HG03066 (cell line): ENCODE measurements at regions not wholly inside any gene's neighbourhood (a gene's known extent, or its start where the extent isn't known, plus 50 kb on each side); places are given as distances from the start of the nearest gene placed in this dataset.
A peak's percentile ranks its signal among the peaks of the same experiment; 100 is the strongest.

Source experiments
- ATAC-seq: cut with Tn5 transposase; IDR thresholded peaks from one replicate; pipeline ENCODE4 v1.9.1; 2021; ENCODE audit warnings: low read depth; ENCODE audit not compliant: unreplicated experiment

GRCh38 chr15:31472636-31473384 is 146.2 kb downstream of the KLF13 start:
- peak; percentile 94 for ATAC-seq

- no peak for ATAC-seq
These were observed 146.9 kb downstream of the KLF13 start for GRCh38 chr15:31473385-31474058.

GRCh38 chr15:31474059-31474868 is 147.6 kb downstream of the KLF13 start:
- no peak for ATAC-seq

- ATAC-seq: no peak
These were observed 149.7 kb downstream of the KLF13 start for GRCh38 chr15:31476236-31476810.

- no peak for ATAC-seq
These were observed 150.2 kb downstream of the KLF13 start for GRCh38 chr15:31476866-31477265.

GRCh38 chr15:31477301-31477700 is 150.7 kb downstream of the KLF13 start:
- ATAC-seq: no peak

GRCh38 chr15:31477851-31478701 is 151.4 kb downstream of the KLF13 start:
- no peak for ATAC-seq

GRCh38 chr15:31478702-31479221 is 152.1 kb downstream of the KLF13 start:
- ATAC-seq: no peak

GRCh38 chr15:31480356-31481025 is 153.9 kb downstream of the KLF13 start:
- ATAC-seq: no peak

GRCh38 chr15:31481142-31481541 is 154.5 kb downstream of the KLF13 start:
- no peak for ATAC-seq

GRCh38 chr15:31482122-31482922 is 155.7 kb downstream of the KLF13 start:
- no peak for ATAC-seq

- ATAC-seq: no peak
These were observed 156.7 kb downstream of the KLF13 start for GRCh38 chr15:31483053-31483985.

GRCh38 chr15:31483986-31484951 is 157.6 kb downstream of the KLF13 start:
- ATAC-seq: no peak

- no peak for ATAC-seq
These were observed 158.4 kb downstream of the KLF13 start for GRCh38 chr15:31484986-31485385.

- ATAC-seq: no peak
These were observed 158.8 kb downstream of the KLF13 start for GRCh38 chr15:31485431-31485830.

GRCh38 chr15:31485911-31486461 is 159.4 kb downstream of the KLF13 start:
- no peak for ATAC-seq
